Hematopoietic multipotent progenitor cell treated with erythropoietin and hydrocortisone succinate and interleukin-3 and kit ligand, for 4 days (in vitro differentiated cells): ENCODE measurements at regions not wholly inside any gene's neighbourhood (a gene's known extent, or its start where the extent isn't known, plus 50 kb on each side); places are given as distances from the start of the nearest gene placed in this dataset.

Experiments
- DNase-seq: peaks from one replicate; pipeline ENCODE4 v3.0.0-alpha.2; 2015

DNA sequence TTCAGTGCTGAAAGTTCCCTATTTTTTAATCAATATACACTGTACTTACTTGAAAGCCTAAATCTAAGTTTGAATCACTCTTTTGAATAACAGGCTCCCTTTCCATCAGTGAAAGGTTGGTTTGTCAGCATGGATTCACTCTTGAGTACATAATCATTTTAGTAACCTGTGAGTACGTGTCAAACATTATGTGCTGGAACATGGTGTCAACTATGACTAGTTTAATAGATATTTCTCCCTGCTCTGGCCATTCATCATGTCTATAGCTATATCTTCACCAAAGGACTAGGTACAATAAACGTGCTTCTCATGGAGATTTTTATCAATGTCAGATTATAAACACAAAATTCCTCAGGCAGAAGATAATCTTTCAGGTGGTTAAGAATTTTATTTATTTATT is 61.7 kb upstream of the MDFIC start:
- no peak for DNase-seq

- no peak for DNase-seq
Observed at GRCh38 chr7:114862406-114862805, 59.5 kb upstream of the MDFIC start.

DNA sequence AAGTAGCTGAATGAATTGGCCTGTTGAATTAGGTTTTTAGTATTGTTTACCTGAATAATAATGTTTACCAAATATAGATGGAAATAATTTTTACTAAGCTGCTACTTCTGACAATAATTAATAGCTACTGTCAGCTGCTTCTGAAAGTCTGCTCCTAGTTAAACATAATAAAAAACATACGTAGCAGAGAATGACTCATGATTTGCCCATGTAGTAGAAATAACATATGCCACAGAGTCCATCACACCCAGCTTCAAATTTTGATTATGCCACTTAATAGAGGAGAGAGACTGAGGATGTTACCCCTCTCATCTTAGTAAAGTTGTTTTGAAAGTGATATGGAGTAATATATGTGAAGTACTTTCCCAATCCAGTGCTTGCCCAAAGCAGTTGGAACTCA is 57.6 kb upstream of the MDFIC start:
- DNase-seq = no peak

DNA sequence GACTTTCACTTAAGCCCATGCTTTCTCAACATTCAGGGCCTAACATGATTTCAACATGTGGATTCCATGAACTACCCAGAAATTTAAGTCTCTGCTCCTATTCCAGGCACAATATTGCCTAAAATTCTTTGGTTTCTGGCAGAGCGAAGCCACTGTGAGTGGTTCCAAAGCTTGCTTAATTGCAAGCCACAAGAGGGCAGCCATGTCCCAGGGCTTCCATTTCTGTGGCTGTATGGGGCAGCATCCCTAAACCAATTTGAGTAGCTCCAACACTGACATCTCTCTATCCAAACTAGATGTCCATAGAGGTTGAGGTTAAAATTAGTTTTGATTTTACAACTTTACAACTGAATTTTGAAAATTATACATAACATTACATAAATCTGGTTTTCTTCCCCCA is 56.3 kb upstream of the MDFIC start:
- DNase-seq = peak; percentile 75
